NCI-H128 (cell line): ENCODE measurements at regions not wholly inside any gene's neighbourhood (a gene's known extent, or its start where the extent isn't known, plus 50 kb on each side); places are given as distances from the start of the nearest gene placed in this dataset.

Source experiments
- DNase-seq: peaks from one replicate; lab custom pipeline; 2025; ENCODE audit not compliant: unreplicated experiment; lab: John Stamatoyannopoulos, UW

GRCh38 chr22:48981371-48982061 lies 846.2 kb downstream of the BRD1 start:
- DNase-seq: no peak

DNA sequence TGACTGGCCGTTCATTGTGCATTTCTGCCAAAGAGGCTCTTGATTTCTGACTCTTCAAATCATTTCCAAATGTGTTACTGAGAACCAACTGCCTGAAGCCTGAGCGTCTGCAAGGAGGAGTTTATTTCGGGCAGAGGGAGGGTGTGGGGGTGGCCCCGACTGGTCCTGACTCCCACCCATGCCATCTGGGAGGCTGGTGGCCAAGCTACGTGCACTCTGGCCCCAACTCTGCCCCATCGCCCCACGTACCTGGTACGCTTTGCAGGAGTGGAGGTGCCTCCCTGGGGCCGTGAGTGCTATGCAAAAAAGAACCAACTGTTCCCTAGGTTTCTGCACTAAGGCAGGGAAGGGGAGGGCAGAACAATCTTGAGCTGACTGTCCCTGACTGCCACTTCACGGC lies 846.8 kb downstream of the BRD1 start:
- no peak for DNase-seq

DNA sequence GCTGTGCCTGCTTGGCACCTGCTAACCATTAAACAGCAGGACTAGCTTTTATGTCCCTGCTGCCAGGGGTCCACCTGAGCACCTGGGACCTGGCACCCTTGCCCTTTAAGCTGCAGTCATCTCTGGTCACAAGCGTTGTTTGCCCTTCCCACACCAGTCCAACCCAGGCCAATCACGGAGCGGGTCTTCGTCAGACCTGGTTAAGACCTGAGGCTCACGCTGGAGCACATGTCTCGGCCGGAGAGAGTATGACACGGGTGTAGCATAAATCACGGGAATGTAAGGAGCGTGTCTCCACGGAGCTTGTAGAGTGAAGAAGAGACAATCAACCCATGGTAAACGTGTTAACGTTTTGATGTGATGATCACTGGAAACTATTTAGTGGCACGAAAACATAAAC lies 847.3 kb downstream of the BRD1 start:
- no peak for DNase-seq

DNA sequence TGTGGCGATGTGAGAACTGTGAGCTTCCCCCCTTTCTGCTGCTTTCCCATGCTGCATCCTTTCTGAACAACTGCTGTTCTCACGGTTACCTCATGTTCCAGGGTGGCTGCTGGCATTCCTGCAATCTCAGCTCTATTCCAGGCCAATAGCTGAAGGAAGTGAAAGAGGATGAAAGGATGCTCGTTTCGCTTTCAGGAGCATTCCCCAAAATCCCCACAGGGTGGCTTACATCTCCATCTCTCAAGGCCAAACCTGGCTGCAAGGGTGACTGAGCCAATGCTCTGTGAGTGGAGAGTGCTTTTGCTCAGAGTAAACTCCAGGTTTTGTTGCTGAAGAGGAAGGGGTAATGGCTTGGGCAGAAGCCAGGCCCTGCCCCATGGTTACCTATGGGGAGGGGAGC lies 848.2 kb downstream of the BRD1 start:
- DNase-seq: peak; percentile 35

GRCh38 chr22:48976556-48977535 lies 850.8 kb downstream of the BRD1 start:
- no peak for DNase-seq

DNA sequence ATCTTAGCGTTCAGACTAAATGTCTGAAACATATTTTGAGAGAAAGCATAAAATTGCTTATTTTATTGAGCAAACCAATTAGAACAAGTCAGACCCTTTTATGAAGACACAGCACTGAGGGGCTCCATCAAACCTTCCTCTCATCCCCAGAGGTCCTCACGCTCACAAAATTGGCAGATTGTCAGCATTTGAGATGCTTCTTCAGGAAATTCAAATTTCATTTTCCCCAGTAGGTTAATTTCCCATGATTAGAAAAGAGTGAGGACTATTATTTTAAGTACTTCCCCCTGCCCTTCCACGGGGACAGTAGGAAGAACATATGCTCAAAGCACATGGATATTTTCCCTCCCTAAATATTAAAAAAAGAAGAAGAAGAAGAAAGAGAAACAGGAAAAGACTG lies 851.8 kb downstream of the BRD1 start:
- DNase-seq: no peak

DNA sequence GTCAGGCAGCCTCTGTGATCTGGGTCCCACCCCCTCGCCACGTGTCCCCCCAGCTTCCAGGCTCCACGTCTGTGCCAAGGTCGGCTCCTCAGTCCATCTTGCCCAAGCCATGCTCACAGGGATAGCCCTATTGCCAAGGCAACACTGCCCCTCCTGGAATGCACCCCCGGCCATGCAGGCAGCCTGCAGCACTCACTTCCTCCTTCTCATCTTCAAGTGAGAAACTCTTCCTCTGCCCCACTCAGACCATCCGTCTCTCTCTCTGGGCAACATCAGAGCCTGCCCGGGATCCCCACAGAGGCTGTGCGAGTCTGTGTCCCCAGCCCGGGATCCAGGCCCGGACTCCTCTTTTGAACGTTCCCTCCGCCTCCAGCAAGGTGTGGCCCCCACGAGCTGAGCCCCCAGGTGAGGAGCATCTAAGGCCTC lies 852.3 kb downstream of the BRD1 start:
- DNase-seq: no peak

DNA sequence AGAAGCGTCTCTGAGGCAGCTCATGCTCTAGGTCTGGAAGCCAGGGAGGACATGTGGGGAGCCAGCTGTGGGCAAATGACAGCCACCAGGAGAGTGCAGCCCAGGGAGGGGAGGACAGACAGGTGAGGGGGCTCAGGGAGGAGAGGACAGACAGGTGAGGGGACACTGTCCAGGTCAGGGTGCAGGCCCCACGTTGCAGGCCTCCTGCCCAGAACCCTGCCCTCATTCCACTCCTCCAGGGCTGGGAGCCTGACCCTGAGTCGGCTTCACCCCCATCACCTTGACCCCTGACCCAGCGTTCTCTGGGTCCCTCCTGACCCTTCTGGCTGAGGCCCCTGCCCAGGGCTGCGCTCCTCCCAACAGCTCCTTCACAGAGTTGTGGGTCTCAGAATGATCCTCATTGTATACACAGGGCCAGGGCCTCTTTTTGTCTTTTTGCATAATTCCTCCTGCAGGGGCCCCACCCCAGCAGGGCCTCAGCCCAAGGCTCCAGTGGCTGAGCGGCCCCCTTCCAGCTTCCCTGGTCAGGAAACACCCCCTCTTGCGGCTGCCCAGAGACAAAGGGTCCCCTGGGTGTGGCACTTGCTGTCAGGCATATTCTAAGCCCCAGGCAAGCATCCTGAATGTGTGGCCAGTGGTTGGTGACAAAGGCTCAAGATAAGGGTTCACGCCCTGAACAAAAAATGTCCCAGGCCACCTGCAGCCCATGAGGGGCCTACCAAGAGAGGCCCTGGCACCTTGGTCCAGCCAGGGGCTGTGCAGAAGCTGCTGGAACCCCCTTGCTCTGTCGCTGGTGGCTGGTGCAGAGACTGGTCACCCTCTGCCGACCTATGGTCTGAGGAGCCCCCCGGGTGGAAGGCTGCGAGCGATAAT lies 853.0 kb downstream of the BRD1 start:
- DNase-seq: no peak

DNA sequence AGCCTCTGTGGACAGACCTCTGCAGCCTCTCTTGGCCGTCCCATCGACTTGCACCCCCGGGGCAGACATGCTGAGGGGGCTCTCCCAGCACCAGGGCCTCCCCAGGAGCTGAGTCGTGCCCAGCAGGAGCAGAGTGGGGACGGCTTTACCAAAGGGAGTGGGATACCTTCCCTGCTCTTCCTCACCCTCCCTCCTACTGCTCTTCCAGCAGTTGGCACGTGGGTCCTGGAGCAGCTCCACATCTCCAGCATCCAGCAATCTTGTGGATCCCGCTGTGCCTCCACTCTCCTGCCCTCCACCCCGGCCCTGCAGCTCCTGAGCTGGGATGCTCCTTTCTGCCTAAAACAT lies 854.0 kb downstream of the BRD1 start:
- DNase-seq: no peak

GRCh38 chr22:48972979-48973693 lies 854.5 kb downstream of the BRD1 start:
- no peak for DNase-seq

DNA sequence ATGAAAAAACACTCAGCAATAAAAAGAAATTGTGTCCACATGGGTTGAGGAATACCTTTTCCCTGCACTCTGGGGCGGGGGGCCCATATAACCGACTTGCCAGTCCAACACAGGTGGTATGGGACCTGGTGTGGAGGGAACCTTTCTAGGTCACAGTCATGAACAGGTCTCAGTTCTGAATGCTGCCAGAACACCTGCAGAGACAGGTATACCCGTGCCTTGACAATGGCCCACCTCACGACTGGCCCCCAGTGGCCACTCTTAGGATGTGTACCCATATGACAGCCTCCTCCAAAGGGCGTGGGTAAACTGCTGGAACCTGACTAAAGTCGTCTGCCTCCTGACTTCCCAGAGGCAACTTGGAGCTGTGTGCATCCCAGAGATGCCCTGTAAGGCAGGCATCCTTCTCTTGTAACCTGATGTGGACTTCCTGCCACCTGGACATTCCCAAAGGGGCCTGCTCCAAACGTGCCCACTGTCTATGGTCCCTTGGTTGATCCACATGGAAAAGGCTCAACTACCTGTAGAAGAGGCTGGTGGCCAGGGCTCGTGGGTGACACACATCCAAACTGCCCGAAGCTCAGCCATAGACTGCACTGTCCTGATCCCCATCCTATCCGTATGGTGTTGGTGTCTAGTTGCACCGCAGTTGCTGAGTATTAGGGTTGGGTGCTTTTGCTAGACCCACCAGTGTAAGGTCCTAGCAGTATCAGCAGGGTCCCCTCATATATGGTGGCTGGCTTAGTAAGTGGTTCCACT lies 859.3 kb downstream of the BRD1 start:
- no peak for DNase-seq

DNA sequence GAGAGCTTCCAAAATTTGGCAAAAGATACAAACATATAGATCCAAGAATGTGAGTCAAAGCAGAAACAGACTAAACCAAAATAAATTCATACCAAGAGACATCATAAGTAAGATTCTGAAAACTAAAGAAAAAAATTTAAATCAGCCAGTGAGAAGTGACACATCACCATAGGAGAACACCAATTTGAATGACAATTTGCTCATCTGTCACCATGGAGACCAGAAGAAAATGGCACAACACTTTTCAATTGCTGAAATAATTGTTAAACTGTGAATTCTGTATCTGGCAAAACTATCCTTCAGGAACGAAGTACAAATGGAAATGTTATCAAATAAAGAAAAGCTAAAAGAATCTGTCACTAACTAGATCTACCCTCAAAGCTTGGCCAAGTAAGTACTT lies 864.3 kb downstream of the BRD1 start:
- no peak for DNase-seq

GRCh38 chr22:48961705-48962104 lies 866.0 kb downstream of the BRD1 start:
- DNase-seq: no peak

DNA sequence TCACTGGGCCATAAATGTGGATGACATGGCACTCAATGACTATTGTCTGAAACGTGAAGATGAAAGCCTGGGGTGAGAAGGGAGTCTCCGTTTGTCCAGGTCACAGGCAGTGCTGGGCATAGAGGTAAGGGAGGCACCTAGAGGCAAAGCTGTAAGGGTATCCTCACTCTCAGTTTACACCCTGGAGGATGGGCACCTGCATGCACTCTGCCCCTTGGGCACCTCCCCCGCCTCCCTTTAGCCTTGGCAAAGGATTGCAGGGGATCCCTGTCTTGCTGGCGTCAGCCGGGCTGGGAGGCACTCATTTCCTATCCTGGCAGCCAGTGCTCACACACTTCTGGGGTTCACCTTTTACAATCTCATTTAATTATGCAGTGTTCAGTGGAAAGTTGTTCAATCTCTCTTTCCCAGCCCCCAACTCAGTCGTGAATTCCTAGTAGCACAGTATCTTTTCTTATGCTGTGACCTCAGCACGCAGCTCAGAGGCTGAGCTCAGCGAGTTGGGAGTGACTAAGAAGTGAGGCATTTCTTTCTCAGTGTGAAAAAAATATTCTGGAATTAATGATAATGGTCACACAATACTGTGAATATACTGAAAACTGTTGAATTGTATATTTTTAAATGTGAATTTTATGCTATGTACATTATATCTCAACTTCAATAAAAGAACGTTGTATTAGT lies 866.6 kb downstream of the BRD1 start:
- no peak for DNase-seq

- DNase-seq: no peak
Measured at GRCh38 chr22:48960576-48960975, 867.1 kb downstream of the BRD1 start.

- no peak for DNase-seq
Measured at GRCh38 chr22:48959496-48959895, 868.2 kb downstream of the BRD1 start.

DNA sequence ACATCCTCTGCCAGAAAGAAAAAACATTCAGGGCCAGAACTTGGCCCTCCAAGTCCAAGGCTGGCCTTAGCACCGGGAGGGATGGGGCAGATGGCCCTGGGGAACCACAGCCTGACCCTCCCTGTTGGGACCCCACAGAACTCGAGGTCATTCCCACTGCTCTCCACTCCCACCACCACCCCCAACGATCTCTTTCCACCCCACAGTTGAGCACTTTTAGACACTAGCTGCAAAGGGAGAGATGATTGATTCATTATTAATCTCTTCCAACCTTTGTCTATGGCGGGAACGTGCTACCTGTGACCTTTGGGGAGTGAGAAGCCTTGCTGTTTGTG lies 869.7 kb downstream of the BRD1 start:
- no peak for DNase-seq

DNA sequence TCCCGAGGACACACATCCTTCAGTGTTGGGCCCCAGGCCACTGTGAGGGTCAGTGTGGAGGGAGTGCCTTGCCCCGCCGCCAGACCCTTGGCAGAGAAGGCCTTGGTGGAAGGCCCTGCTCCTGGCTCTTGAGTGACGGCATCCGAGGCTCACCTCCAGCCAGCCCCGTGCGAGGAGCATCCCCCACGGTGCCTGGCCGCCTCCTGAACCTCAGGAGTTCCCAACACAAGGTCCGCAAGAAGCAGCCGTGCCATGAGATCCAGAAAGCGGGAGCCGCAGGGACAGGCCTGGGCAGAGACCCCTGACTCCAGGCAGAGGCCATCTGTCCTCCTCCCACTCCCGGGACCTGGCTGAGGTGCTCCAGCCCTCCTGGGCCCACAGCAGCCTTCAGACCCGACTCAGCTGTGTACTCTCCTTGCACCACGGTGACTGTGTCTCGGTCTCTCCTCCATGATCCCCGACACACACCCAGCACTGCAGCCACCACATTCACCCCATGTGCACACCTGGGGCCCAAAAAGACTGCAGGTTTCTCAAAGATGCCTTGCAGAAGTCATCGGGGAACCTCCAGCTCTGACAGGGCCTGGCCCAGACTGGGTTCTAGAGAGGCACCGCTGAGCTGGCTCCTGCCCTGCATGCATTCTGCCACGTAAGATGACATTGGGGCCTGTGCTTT lies 870.2 kb downstream of the BRD1 start:
- no peak for DNase-seq
